ENCODE measurements at regions not wholly inside any gene's neighbourhood (a gene's known extent, or its start where the extent isn't known, plus 50 kb on each side); places are given as distances from the start of the nearest gene placed in this dataset.
A peak's percentile ranks its signal among the peaks of the same experiment; 100 is the strongest.
"Not testable (repeated sequence)": the region's sequence is repeated elsewhere in the genome, so short reads cannot be mapped to it uniquely, and the experiment has no call there.

DNA sequence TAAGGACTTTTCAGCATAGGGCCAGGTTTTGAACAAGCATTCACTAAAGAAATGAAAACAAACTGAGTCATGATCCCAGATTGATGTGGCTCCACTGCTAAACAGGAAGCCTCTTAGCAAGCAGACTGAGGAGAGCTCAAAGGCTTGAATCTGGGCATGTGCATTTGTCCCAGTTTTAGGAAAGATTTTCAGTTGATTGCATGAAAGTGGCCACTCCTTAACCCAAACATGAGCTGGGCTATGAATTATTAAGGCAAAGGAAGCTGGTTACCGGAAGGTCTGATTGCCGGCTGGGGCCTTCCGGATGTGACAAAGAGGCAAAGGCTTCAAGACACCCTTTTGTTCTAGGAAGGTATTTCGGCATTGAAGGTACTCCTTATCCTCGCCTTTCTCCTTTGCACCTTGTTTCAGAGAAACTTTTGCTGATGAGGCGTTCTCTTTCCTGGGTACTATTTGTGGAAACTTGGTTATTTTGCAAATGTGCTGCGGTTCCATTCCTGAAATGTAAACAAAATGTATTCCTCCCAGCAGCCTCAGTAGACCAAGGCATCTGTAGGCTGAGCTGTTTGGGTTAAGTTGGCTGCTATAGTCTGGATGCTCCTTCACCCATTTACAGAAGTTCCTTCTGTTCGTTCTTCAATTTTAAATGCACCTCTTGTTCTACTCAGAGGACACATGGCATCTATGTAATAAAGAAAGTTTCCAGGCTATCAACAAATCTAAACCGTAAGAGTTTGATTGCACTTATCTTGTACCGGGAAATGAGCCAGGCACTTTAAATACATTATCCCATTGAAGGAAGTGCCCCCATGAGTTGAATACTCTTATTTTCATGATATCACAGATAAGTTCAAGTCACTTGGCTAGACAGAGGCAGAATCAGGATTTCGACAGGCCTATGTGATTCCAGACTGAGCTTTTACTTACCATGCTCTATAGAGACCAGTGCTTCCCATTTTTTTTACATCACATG is 115.6 kb upstream of the METAP2 start:
- no peak overlapping the region for H3K27ac ChIP-seq
- TF ChIP-seq CTCF (conservative IDR thresholded peaks at IDR 0.05) (no peak), ZFX (IDR thresholded peaks at IDR 0.05) (no peak)

- no peak for TF ChIP-seq ZFX (IDR thresholded peaks at IDR 0.05)
- no peak for TF ChIP-seq CTCF (conservative IDR thresholded peaks at IDR 0.05)
- no peak overlapping the region for H3K27ac ChIP-seq
Measured at GRCh38 chr12:95365912-95366311, 108.0 kb upstream of the METAP2 start.

DNA sequence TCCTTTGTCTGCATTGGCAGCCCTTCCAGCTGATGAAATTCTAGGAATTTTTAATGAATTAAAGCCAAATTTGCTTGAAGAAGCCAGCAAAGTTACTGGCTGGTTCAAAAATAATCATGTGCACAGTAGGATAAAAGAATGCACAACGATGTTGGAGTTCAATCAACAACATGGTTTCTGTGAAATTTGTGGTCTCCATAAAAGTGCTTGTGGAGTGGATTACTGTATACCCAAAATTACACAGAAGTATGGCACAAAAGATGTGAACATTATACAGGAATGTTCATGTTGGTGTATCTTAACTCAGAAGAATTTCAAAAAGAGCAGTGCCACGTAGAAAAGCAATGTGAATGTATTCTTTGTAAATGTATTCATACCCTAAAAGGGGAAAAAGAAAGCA is 105.0 kb upstream of the METAP2 start:
- no peak for TF ChIP-seq CTCF (conservative IDR thresholded peaks at IDR 0.05)
- no peak for TF ChIP-seq ZFX (IDR thresholded peaks at IDR 0.05)
- no peak overlapping the region for H3K27ac ChIP-seq

- TF ChIP-seq ZFX (IDR thresholded peaks at IDR 0.05) (no peak), CTCF (conservative IDR thresholded peaks at IDR 0.05) (no peak)
- no peak overlapping the region for H3K27ac ChIP-seq
Measured at GRCh38 chr12:95371571-95371970, 102.4 kb upstream of the METAP2 start.

- not testable (repeated sequence) for H3K27ac ChIP-seq
Measured at GRCh38 chr12:95379481-95379880, 94.5 kb upstream of the METAP2 start.

DNA sequence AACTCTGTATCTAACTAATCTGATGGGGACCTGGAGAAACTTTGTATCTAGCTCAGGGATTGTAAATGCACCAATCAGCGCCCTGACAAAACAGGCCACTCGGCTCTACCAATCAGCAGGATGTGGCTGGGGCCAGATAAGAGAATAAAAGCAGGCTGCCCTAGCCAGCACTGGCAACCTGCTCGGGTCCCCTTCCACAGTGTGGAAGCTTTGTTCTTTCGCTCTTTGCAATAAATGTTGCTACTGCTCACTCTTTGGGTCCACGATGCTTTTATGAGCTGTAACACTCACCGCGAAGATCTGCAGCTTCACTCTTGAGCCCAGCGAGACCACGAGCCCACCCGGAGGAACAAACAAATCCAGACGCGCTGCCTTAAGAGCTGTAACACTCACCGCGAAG is 93.6 kb upstream of the METAP2 start:
- H3K27ac ChIP-seq = not testable (repeated sequence)

DNA sequence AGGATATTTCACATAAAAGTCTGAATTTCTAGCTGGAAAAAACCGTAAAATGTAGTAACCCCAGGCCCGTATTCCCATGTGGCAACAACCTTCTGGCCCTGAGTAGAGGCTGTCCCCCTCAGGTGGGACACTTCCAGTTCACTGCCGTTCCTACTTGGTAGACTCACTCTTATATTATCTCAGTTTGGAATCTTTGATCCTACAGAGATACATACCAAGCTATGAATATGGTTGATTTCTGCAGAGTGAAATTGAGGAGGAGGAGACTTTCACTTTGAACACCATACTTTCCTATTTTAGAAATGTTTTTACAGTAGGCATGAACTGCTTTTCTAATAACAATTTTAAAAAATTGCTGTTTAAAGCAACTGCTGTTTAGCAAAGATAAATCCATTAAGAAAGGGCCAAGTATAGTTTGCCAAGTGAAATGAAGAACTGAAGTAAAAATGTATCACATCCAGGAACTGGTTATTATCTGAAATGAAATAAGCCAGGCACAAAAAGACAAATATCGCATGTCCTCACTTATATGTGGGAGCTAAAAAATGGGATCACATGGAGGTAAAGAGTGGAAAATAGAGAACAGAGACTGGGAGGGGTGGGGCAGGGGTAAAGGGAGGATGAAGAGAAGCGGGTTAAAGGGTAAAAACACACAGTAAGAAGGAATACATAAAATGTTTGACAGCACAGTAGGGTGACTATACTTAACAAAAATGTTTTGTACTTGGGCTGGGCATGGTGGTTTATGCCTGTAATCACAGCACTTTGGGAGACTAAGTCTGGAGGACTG is 92.8 kb upstream of the METAP2 start:
- TF ChIP-seq ZFX (IDR thresholded peaks at IDR 0.05) = no peak
- no peak for TF ChIP-seq CTCF (conservative IDR thresholded peaks at IDR 0.05)
- no peak overlapping the region for H3K27ac ChIP-seq

GRCh38 chr12:95383920-95384319 is 90.0 kb upstream of the METAP2 start:
- peak overlapping the region; percentile 50; the same call in 1 of the 2 replicates for H3K27ac ChIP-seq
- TF ChIP-seq CTCF (conservative IDR thresholded peaks at IDR 0.05) = peak; percentile 32
